Esophagus muscularis mucosa (tissue), 4 donors: ENCODE measurements at regions not wholly inside any gene's neighbourhood (a gene's known extent, or its start where the extent isn't known, plus 50 kb on each side); places are given as distances from the start of the nearest gene placed in this dataset.

ENCODE experiments used
- DNase-seq: peaks from one replicate; pipeline ENCODE4 v3.0.0-alpha.2; 2017; ENCODE audit errors: extremely low spot score
- H3K27ac ChIP-seq, 4 donors: fragments of 200-600 bp; sonication (generic); replicated peaks in 1 of 4; 1 replicate in 3 of 4; 2 replicates in 1 of 4; pipeline ENCODE4 v1.5.1; 2016 to 2019; ENCODE audit warnings: mild to moderate bottlenecking in 1 of 4
- H3K27me3 ChIP-seq, 4 donors: fragments of 200-600 bp; sonication (generic); one replicate each; pipeline versions ENCODE4 v1.5.1 to v1.6.0; 2016 to 2019
- H3K36me3 ChIP-seq, 4 donors: fragments of 200-600 bp; sonication (generic); one replicate each; pipeline ENCODE4 v1.5.1; 2016 to 2019
- H3K4me1 ChIP-seq, 4 donors: fragments of 200-600 bp; sonication (generic); one replicate each; pipeline ENCODE4 v1.5.1; 2016 to 2019
- H3K4me3 ChIP-seq, 4 donors: fragments of 200-600 bp; sonication (generic); 1 replicate in 2 of 4; 2 replicates in 2 of 4; pipeline ENCODE4 v1.5.1; 2016 to 2019; ENCODE audit warnings: mild to moderate bottlenecking in 4 of 4, moderate library complexity in 1 of 4
- H3K9me3 ChIP-seq, 4 donors: fragments of 200-600 bp; sonication (generic); 1 replicate in 3 of 4; 2 replicates in 1 of 4; pipeline ENCODE4 v1.5.1; 2016 to 2019
- EP300 ChIP-seq: sonication (generic); formaldehyde crosslinking; IDR thresholded peaks from one replicate; pipeline ENCODE4 v1.6.1; 2017; ENCODE audit warnings: antibody characterized with exemption
- POLR2A ChIP-seq: fragments of 450-650 bp; IDR thresholded peaks from one replicate; pipeline ENCODE4 v1.6.1; 2017; ENCODE audit warnings: antibody characterized with exemption, moderate library complexity, mild to moderate bottlenecking, low read depth
- POLR2AphosphoS5 ChIP-seq, 2 donors: sonication (generic); formaldehyde crosslinking; IDR thresholded peaks; one replicate each; pipeline ENCODE4 v1.6.1; 2017; ENCODE audit warnings: antibody characterized with exemption in 2 of 2
- WGBS: methylation state at CpG from one replicate; pipeline ENCODE4 v1.1.5; 2018; 5-methylcytosine and 5-hydroxymethylcytosine counted together
- intact Hi-C: fragments of 100-400 bp; cut with DNase I; formaldehyde crosslinking; loops from one replicate; pipeline ENCODE4 v1.15.1; 2023
- TF ChIP-seq, protein P1 (sequence below), 3 experiments: fragments of 200-600 bp in 2 of 3; fragments of 450-650 bp in 1 of 3; sonication (generic) in 2 of 3; IDR thresholded peaks; one replicate each; pipeline ENCODE4 v1.5.1; 2017 to 2019; ENCODE audit warnings: antibody characterized with exemption in 3 of 3, mild to moderate bottlenecking in 2 of 3, moderate library complexity in 1 of 3

DNA sequence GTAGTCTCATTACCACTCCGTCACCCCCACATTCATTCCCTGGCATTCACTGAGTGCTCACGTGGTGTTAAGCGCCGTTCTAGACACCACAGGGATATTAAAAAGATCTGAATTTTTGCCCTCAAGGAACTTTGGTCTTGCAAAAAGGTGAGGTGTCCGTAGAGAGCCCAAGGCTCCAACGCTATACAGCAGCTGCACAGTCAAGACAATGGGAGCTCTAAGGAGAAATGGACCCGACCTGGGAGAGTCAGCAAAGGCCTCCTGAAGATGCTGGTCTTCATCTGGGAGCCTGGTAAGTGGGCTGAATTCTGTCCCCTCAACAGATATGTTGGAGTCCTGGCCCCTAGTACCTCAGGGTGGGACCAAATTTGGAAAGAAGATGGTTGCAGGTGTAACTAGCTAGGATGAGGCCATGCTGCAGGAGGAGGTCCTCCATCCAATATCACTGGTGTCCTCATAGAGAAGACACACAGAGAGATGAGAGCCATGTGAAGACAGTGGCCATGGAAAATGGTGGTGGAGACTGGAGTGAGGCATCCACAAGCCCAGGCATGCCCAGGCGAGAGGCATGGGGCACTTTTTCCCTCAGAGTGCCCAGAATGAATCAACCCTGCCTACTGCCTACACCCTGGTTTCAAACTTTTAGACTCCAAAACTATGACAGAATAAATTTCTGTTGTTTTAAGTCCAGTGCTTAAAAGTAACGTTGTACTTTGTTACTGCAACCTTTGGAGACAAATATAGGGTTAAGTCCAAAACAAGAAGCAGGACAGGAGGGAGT lies 247.3 kb downstream of the TTC32 start:
- no peak overlapping the region for H3K4me3 ChIP-seq
- 90% methylated on average over 9 of the region's 9 CpGs for WGBS
- TF ChIP-seq, protein P1, sequence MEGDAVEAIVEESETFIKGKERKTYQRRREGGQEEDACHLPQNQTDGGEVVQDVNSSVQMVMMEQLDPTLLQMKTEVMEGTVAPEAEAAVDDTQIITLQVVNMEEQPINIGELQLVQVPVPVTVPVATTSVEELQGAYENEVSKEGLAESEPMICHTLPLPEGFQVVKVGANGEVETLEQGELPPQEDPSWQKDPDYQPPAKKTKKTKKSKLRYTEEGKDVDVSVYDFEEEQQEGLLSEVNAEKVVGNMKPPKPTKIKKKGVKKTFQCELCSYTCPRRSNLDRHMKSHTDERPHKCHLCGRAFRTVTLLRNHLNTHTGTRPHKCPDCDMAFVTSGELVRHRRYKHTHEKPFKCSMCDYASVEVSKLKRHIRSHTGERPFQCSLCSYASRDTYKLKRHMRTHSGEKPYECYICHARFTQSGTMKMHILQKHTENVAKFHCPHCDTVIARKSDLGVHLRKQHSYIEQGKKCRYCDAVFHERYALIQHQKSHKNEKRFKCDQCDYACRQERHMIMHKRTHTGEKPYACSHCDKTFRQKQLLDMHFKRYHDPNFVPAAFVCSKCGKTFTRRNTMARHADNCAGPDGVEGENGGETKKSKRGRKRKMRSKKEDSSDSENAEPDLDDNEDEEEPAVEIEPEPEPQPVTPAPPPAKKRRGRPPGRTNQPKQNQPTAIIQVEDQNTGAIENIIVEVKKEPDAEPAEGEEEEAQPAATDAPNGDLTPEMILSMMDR (IDR thresholded peaks at IDR 0.05), result no peak
- no peak for TF ChIP-seq POLR2A
- no peak for TF ChIP-seq POLR2AphosphoS5 (IDR thresholded peaks at IDR 0.05)
- TF ChIP-seq EP300, result no peak
- no peaks in the 10 kb centered on the region for H3K36me3 ChIP-seq
- H3K9me3 ChIP-seq, result no peaks in the 10 kb centered on the region
- no peaks in the 10 kb centered on the region for H3K27me3 ChIP-seq
- peaks cover 0 to 10% (median 3%) of the 10 kb centered on the region in 4 donors for H3K4me1 ChIP-seq
- intact Hi-C loops, result loop anchor here (10.0 kb wide), 1 partner anchor 60 kb away; no protein-coding TSS in a partner anchor
- no peak for DNase-seq
- H3K27ac ChIP-seq, result no peak overlapping the region

DNA sequence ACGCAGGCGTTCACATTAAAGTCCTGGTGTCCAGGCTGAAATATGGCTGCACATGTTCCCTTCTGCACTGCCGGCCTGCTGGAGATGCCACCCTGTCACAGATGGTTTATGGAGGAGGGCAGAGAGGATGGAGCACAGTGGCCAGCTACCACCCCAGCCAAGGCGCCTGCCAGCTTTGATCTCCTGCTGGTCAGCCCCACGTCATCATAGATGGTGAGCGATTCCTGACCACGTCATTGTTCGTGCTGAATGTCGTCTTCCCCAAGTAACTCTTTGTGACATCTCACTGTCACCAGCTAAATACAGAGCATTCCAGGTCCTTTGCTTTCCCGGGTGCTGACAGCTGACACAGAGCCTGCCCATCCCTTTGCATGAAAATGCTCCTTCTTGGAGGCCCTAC lies 248.3 kb downstream of the TTC32 start:
- 95% methylated on average over 10 of the region's 10 CpGs for WGBS
- intact Hi-C loops, result loop anchor here (10.0 kb wide), 1 partner anchor 61 kb away; no protein-coding TSS in a partner anchor

DNA sequence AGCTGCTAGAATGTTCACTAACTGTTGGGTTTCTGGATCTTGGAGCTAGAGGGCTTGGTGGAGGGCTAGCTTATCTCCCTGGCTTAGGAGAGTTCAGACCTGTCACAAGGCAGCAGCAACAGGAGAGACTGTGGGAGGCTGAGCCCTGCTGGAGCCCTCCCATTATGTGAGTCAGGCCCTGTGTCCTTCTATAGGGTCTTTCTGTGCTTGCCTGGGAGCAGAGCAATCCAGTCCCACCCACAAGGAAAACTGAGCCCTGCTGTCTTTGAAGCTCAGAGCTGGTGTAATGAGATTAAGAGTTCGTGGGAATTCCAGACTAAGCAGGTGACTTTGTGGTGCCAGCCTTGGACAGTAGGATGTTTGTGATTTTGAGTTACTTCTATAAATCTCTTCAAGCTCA lies 249.0 kb downstream of the TTC32 start:
- TF ChIP-seq POLR2AphosphoS5 (IDR thresholded peaks at IDR 0.05) (no peak), EP300 (no peak), POLR2A (no peak)
- TF ChIP-seq, protein P1 (IDR thresholded peaks at IDR 0.05), result no peak
- Histone ChIP-seq H3K4me3 (no peak overlapping the region), H3K9me3 (no peaks in the 10 kb centered on the region), H3K36me3 (no peaks in the 10 kb centered on the region), H3K27me3 (no peaks in the 10 kb centered on the region), H3K27ac (no peak overlapping the region), H3K4me1 (peaks cover 0 to 21% (median 10%) of the 10 kb centered on the region in 4 donors)
- 73% methylated on average over 1 of the region's 1 CpG for WGBS
- intact Hi-C loops, result loop anchor here (10.0 kb wide), 1 partner anchor 62 kb away; no protein-coding TSS in a partner anchor
- DNase-seq, result no peak

More for the DNA sequence above, 248.3 kb downstream of the TTC32 start:
- TF ChIP-seq, protein P1 (IDR thresholded peaks at IDR 0.05), result no peak
- no peak for TF ChIP-seq POLR2AphosphoS5 (IDR thresholded peaks at IDR 0.05)
- TF ChIP-seq EP300, result no peak
- no peak for TF ChIP-seq POLR2A
- H3K27me3 ChIP-seq, result no peaks in the 10 kb centered on the region
- H3K27ac ChIP-seq, result no peak overlapping the region
- H3K4me1 ChIP-seq, result peaks cover 0 to 18% (median 8%) of the 10 kb centered on the region in 4 donors
- no peaks in the 10 kb centered on the region for H3K36me3 ChIP-seq
- H3K4me3 ChIP-seq, result no peak overlapping the region
- H3K9me3 ChIP-seq, result no peaks in the 10 kb centered on the region
- DNase-seq, result no peak

DNA sequence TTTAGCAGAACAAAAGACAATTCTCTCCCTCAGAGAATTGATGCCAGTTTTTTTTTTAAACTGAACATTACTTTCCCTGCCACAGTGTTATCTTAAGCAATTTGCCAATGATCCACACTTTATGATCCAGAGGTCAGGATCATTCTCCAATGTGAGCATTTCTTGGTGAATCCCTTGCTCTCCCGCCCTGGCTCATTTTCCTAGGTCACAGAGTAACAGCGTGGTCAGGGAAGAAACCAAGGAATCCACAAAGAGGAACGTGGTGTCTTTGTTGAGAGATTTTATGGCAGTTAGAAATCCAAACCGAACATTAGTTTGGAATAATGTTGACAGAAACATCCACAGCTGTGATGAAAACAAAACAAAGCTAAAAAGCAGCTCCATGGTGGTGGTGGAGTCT lies 250.3 kb downstream of the TTC32 start:
- 77% methylated on average over 4 of the region's 4 CpGs for WGBS
- intact Hi-C loops, result loop anchor here (10.0 kb wide), 1 partner anchor 63 kb away; no protein-coding TSS in a partner anchor
- Histone ChIP-seq H3K27ac (no peak overlapping the region), H3K4me3 (no peak overlapping the region), H3K27me3 (no peaks in the 10 kb centered on the region), H3K4me1 (peaks cover 0 to 21% (median 10%) of the 10 kb centered on the region in 4 donors), H3K9me3 (no peaks in the 10 kb centered on the region), H3K36me3 (no peaks in the 10 kb centered on the region)
- DNase-seq, result peak; percentile 37
- no peak for TF ChIP-seq POLR2AphosphoS5 (IDR thresholded peaks at IDR 0.05)
- TF ChIP-seq, protein P1 (IDR thresholded peaks at IDR 0.05), result no peak
- no peak for TF ChIP-seq EP300
- TF ChIP-seq POLR2A, result no peak
